ENCODE measurements at regions not wholly inside any gene's neighbourhood (a gene's known extent, or its start where the extent isn't known, plus 50 kb on each side); places are given as distances from the start of the nearest gene placed in this dataset.

GRCh38 chr12:127723251-127723650, 543.7 kb upstream of the TMEM132C start:
- TF ChIP-seq CTCF (conservative IDR thresholded peaks at IDR 0.05) (no peak), ZFX (IDR thresholded peaks at IDR 0.05) (no peak)
